SIG-M5 treated with dmso at 0.1 percent for 504 hours (cell line): ENCODE measurements at regions not wholly inside any gene's neighbourhood (a gene's known extent, or its start where the extent isn't known, plus 50 kb on each side); places are given as distances from the start of the nearest gene placed in this dataset.

ENCODE experiments used
- DNase-seq: peaks from one replicate; lab custom pipeline; 2025; ENCODE audit not compliant: unreplicated experiment; lab: John Stamatoyannopoulos, UW

GRCh38 chr5:68738236-68738635 lies 355.6 kb upstream of the SLC30A5 start:
- DNase-seq: no peak

GRCh38 chr5:68738841-68739240 lies 355.0 kb upstream of the SLC30A5 start:
- DNase-seq: no peak

GRCh38 chr5:68739752-68740151 lies 354.1 kb upstream of the SLC30A5 start:
- DNase-seq: no peak

DNA sequence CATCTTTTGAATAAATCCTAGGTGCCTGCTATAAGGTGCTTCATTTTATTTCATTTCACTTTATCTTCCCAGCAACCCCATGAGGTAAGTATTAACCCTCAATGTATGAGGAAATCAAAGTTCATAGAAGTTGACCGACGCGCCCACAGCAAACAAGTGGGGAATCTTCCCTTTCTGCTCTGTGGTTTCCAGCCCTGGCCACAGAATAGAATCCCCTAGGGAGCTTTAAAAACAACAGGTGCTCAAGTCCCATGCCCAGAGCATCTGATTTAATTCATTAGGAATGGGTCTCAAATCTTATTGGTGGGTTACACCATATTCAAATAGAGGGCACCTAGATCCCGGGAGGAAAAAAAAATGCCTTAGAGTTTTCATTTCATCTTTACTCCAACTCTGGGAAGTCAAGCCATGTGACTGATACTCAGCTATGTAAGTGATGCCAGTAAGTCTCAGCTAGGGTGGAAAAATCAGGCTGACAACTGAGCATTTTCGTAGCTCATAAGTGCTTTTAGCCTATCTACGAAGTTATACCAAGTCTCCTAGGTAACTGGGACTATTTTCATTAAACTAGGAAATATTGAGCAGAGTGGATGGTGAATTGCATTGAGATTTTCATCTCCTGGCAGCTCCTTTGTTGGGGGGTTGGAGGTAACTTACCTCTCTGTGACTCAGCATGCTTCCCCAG lies 353.4 kb upstream of the SLC30A5 start:
- no peak for DNase-seq

DNA sequence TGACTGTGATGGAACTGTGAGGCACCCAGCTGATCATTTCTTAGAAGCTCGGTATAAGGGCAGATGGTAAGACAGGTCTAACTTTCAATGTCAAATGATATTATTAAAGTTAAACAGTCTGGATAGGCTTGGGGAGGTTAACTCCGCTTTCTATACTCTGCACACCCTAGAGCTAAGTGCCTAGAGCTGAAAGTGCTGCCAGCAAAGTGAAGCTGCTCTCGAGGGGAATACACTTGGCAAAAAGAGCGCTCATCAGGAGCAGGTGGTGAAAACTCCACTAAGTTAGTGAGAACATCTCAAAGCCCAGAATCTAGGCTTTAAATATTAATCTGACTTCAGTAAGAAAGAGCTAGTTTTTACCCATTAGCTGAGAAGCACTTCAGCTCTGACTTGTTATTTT lies 349.6 kb upstream of the SLC30A5 start:
- no peak for DNase-seq

DNA sequence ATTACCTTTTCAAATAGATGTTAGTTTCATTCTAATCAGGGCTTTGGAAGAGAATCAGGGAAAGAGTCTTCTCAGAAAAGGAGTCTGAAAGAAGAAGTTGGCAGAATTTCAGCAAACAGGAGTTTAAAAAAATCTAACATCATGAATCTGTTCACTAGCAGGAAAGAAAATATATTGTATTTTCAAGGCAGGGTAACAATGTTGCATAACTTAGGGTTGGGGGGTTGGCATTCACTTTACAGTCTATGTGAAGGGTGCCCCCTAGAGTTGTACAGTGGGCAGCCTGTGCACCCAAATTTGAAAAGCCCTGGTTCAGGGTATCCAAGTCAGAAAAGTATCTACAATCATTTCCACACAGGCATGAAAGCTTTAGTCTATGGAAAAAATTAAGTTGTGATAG lies 348.4 kb upstream of the SLC30A5 start:
- DNase-seq: no peak

- no peak for DNase-seq
These were observed 347.6 kb upstream of the SLC30A5 start for GRCh38 chr5:68746220-68746619.

- no peak for DNase-seq
These were observed 347.0 kb upstream of the SLC30A5 start for GRCh38 chr5:68746643-68747420.

DNA sequence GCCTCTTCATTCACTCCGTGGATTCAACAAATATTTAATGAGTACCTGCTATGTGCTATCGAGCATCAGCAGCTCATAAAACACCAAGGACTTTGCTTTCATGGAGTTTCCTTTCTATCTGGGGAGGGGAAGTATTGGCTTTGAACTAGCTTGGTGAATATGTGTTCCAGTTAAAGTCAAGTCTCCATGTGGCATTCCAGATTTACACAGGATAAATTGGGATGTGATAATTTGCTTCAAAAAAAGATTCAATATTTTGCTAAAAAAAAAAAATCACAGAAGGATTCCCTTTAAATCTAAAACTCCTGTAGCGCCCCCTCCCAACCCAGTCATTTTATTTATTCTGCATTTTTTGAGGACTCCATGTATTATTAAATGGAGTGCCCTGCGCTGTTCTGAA lies 346.3 kb upstream of the SLC30A5 start:
- no peak for DNase-seq

DNA sequence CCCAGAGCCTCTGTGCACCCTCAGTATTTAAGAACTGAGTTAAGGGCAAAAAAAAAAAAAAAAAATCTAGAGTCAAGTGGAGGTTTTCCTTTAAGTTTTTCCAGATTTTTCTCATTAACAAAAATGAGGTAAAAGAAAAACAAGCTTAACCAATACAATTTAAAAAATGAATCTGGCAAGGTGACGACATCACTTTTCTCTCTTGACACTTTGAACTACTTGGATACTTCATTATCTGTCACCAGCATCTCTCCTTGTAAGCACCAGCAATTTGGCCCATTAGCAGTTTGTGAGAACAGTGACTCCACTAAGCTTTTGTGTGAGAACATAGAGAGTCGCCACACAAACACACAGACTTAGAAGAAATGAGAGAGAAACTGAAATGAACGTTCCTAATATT lies 345.7 kb upstream of the SLC30A5 start:
- no peak for DNase-seq

GRCh38 chr5:68749077-68749476 lies 344.7 kb upstream of the SLC30A5 start:
- no peak for DNase-seq

- DNase-seq: no peak
These were observed 344.2 kb upstream of the SLC30A5 start for GRCh38 chr5:68749631-68750030.

GRCh38 chr5:68751661-68752060 lies 342.2 kb upstream of the SLC30A5 start:
- DNase-seq: no peak

- no peak for DNase-seq
These were observed 339.3 kb upstream of the SLC30A5 start for GRCh38 chr5:68754536-68754935.

DNA sequence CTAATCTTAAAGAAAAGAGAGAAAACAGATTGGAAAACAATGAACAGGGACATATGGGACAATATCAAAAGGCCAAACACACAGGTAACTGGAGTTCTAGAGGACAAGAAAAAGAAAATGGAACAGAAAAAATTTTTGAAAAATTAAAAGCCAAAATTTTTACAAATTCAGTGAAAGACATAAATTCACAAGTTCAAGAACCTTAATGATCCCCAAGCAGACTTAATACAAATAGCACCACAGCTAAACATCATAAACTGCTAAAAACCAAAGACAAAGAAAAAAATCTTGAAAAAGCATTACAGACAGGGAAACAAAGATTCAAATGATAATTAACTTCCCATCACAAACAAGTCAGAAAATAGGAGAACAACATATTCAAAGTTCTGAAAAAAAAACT lies 338.5 kb upstream of the SLC30A5 start:
- no peak for DNase-seq

DNA sequence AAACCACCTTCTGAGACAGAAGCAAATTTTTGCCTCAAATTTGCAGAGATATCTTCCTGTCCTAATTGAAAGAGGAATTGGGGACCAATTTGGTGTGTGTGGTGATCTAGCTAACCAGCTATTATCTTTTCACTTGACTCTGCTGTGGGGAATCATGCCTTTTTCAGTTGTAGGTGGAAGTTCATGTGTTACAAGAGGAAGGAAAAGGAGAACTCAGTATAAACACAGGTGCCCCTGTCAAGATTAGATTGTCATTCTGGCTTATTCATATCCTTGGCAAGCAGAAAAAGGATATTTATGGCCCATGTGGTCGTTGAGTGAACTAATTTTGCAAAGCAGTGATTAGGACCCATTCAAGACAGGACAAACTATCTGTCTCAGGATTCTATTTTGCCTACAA lies 336.8 kb upstream of the SLC30A5 start:
- no peak for DNase-seq

DNA sequence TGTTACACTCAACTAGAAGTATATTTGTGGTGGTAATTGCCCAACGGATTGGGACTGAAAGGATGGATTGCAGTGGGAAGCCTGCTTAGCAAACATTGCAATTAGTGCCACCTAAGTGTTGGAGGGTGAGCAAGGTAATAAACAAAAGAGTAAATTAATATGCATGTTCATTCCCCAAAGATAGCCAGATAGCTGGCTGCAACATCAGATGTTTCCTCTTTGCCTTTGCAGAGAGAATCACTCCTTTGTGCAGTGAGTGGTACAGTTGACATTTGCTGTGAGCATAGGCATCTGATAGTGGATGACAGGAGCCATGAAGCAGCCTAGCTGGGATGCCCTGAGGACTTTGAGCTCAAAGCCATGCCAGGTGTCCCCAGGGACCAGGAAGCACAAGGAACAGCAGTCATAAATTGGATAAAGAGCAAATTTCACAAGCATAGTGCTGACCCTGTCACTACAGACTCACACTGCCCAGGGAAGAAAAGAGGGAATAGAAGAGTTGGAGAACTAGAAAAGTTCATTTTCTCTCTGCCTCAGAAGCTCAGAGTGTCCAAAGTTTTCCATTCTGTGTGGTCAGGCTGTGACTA lies 336.1 kb upstream of the SLC30A5 start:
- DNase-seq: no peak

DNA sequence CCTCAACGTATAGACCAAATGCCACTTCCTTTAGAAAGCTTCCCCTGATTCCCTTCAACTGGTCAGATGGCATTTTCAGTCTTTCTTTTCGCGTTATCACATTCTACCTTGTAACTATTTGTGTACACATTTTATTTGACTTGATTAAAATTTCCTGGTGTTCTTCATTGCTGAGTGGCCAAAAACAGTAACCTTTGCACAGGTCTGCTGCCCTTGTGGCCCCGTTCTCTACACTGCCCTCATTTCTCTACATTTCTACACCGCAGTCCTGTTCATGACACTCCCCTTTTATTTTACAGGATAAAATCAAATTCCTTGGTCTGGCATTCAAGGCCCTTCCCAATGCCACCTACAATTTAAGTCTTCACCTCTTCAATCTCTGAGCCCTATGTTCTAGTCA lies 334.2 kb upstream of the SLC30A5 start:
- no peak for DNase-seq

DNA sequence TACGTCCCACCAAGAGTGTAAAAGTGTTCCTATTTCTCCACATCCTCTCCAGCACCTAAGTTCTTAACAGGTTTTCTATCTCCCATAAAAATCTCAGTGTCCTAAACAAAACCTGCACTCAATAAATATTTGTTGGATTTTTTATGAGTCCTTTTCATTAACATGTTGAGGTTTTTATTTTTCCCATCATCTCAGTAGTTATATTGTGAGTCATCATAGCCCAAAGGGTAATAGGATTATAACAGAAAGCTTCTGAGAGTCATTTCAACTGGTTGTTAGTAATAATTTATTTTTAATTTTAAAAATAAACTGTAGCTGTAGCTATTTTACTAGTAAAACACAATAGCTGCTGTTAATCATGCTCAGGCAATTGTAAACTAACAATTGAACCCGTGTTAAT lies 331.6 kb upstream of the SLC30A5 start:
- no peak for DNase-seq

DNA sequence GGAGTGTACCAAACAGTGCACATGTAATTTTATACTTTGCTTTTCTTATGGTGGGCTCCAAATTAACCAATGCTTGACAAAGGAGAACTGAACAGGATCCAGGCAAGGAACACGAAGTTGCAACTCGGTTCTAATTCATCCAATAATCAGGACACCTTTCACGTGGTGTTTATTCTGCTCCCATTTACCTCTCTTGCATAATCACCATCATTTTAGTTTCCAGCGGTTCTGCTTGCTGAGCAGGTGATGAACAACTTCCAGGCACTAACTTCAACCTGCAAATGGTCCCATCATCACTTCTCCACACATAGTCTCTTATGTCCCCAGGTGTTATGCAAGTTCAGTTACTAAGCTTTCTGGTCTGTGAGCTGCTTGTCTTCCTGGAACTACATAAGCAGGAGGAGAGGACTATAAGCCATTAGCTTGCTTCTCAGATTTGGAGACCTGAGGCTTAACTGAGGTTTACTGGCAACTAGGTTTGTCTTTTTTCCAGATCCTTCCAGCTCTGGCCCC lies 326.8 kb upstream of the SLC30A5 start:
- DNase-seq: no peak

DNA sequence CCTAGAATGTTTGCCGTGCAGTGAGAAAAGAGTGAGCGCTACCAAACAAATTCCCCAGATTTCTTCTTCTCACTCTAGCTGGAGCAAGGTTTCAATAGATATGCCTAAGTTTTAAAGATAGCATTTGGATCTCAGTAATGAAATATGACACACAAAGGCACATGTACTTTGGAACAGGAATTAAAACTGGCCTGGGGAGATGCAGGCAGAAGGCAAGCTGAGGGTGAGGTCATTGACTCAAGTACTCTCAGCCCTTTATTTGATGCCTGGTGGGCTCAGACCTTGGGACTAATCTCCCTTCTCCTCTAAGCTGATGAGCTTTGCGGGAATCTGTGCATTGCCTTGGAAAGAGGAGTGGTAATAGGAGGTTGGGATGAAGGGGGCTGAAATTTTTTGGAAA lies 323.3 kb upstream of the SLC30A5 start:
- DNase-seq: no peak

- no peak for DNase-seq
These were observed 322.6 kb upstream of the SLC30A5 start for GRCh38 chr5:68771221-68771620.
